H1 (cell line): ENCODE measurements at regions not wholly inside any gene's neighbourhood (a gene's known extent, or its start where the extent isn't known, plus 50 kb on each side); places are given as distances from the start of the nearest gene placed in this dataset.

Experiments used
- CTCF ChIA-PET: fragments of 300-600 bp; sonication (Branson Sonifier 250); formaldehyde crosslinking; loops from one replicate; lab custom pipeline; 2021; ENCODE audit not compliant: partially characterized antibody; lab: Charles Lee
- POLR2A ChIA-PET: fragments of 300-600 bp; sonication (Branson Sonifier 250); formaldehyde crosslinking; loops from one replicate; lab custom pipeline; 2021; ENCODE audit warnings: inconsistent platforms; ENCODE audit not compliant: partially characterized antibody; lab: Charles Lee
- DNase-seq, 2 experiments: peaks; one replicate each; pipeline versions ENCODE4 v3.0.0 to v3.0.0-alpha.2; 2010 to 2022; ENCODE audit warnings: low spot score in 2 of 2, low read depth in 1 of 2, mixed read lengths in 1 of 2
- FAIRE-seq: peaks from 2 replicates; lab custom pipeline; 2011; peaks lifted over from hg19 to GRCh38; lab: Jason Lieb, UNC
- H2AFZ ChIP-seq: 2 replicates; pipeline ENCODE4 v1.8.1; 2012; ENCODE audit warnings: low read length, inconsistent platforms
- H2AK5ac ChIP-seq: 2 replicates; pipeline ENCODE4 v1.6.1; 2013; ENCODE audit warnings: low read depth, low read length
- H2BK120ac ChIP-seq: replicated peaks from 2 replicates; pipeline ENCODE3; 2013; ENCODE audit warnings: low read depth, low read length, inconsistent platforms
- H2BK12ac ChIP-seq: 2 replicates; pipeline ENCODE4 v1.6.1; 2013; ENCODE audit warnings: low read depth, low read length
- H2BK15ac ChIP-seq: 2 replicates; pipeline ENCODE4 v1.6.1; 2013; ENCODE audit warnings: low read length
- H2BK20ac ChIP-seq: 2 replicates; pipeline ENCODE4 v1.6.1; 2013; ENCODE audit warnings: low read length
- H2BK5ac ChIP-seq: 2 replicates; pipeline ENCODE4 v1.6.1; 2013; ENCODE audit warnings: low read depth, low read length
- H3K14ac ChIP-seq: 2 replicates; pipeline ENCODE4 v1.6.1; 2013; ENCODE audit warnings: inconsistent platforms; ENCODE audit not compliant: insufficient read length
- H3K18ac ChIP-seq: 2 replicates; pipeline ENCODE4 v1.6.1; 2013; ENCODE audit warnings: low read length; ENCODE audit errors: extremely low read depth
- H3K23ac ChIP-seq: 2 replicates; pipeline ENCODE4 v1.6.1; 2013; ENCODE audit warnings: inconsistent platforms; ENCODE audit not compliant: insufficient read length
- H3K23me2 ChIP-seq: 2 replicates; pipeline ENCODE4 v1.6.1; 2013; ENCODE audit warnings: low read depth, low read length
- H3K27ac ChIP-seq: 2 replicates; pipeline ENCODE4 v1.6.1; 2011; ENCODE audit warnings: low read depth, low read length, inconsistent platforms
- H3K27me3 ChIP-seq, 4 experiments: replicated peaks in 1 of 4; 1 replicate in 1 of 4; 2 replicates in 3 of 4; pipeline versions ENCODE4 v1.6.1 to v1.8.1; 2011 to 2013; ENCODE audit warnings: low read length in 3 of 4, mild to moderate bottlenecking in 3 of 4, inconsistent platforms in 2 of 4, mixed read lengths in 2 of 4, moderate library complexity in 1 of 4; ENCODE audit not compliant: control insufficient read depth in 3 of 4, insufficient read depth in 3 of 4; ENCODE audit errors: extremely low read depth in 1 of 4
- H3K36me3 ChIP-seq, 4 experiments: 2 replicates each; pipeline versions ENCODE4 v1.6.1 to v1.8.1; 2011 to 2013; ENCODE audit warnings: mild to moderate bottlenecking in 4 of 4, low read length in 3 of 4, moderate library complexity in 2 of 4, control low read depth in 1 of 4, inconsistent platforms in 1 of 4; ENCODE audit not compliant: insufficient read depth in 4 of 4, control insufficient read depth in 2 of 4
- H3K4ac ChIP-seq: replicated peaks from 2 replicates; pipeline ENCODE3; 2013; ENCODE audit warnings: low read length, low read depth, mixed read lengths, inconsistent platforms; ENCODE audit not compliant: insufficient read length
- H3K4me1 ChIP-seq, 4 experiments: replicated peaks in 1 of 4; 1 replicate in 1 of 4; 2 replicates in 3 of 4; pipeline versions ENCODE4 v1.6.1 to v1.8.1; 2011 to 2013; ENCODE audit warnings: low read length in 3 of 4, inconsistent platforms in 2 of 4, mixed read lengths in 1 of 4; ENCODE audit not compliant: insufficient read depth in 4 of 4, control insufficient read depth in 3 of 4
- H3K4me2 ChIP-seq, 2 experiments: 2 replicates each; pipeline versions ENCODE4 v1.6.1 to v1.8.1; 2011 to 2013; ENCODE audit warnings: low read depth in 2 of 2, low read length in 2 of 2, control low read depth in 1 of 2, inconsistent platforms in 1 of 2, mild to moderate bottlenecking in 1 of 2; ENCODE audit not compliant: insufficient read depth in 1 of 2
- H3K4me3 ChIP-seq, 4 experiments: fragments of 200-600, 300-600 bp in 1 of 4; sonication (generic), shearing (Covaris generic), sonication (Bioruptor Twin) in 1 of 4; 2 replicates each; pipeline versions ENCODE4 v1.5.1 to v1.8.1; 2011 to 2016; ENCODE audit warnings: low read length in 4 of 4, low read depth in 3 of 4, control low read depth in 2 of 4, inconsistent platforms in 2 of 4, mild to moderate bottlenecking in 2 of 4, mixed read lengths in 1 of 4, moderate library complexity in 1 of 4; ENCODE audit not compliant: insufficient read depth in 2 of 4; ENCODE audit errors: extremely low read depth in 1 of 4
- H3K56ac ChIP-seq: replicated peaks from 2 replicates; pipeline ENCODE3; 2013; ENCODE audit warnings: low read depth, mild to moderate bottlenecking, mixed read lengths, low read length, inconsistent platforms; ENCODE audit not compliant: insufficient read length
- H3K79me1 ChIP-seq: 2 replicates; pipeline ENCODE4 v1.6.1; 2013; ENCODE audit warnings: low read depth, low read length, control low read depth
- H3K79me2 ChIP-seq, 2 experiments: 2 replicates each; pipeline versions ENCODE4 v1.6.1 to v1.8.1; 2012 to 2013; ENCODE audit warnings: low read length in 2 of 2, mild to moderate bottlenecking in 2 of 2, inconsistent platforms in 1 of 2; ENCODE audit not compliant: insufficient read depth in 2 of 2, control insufficient read depth in 1 of 2
- H3K9ac ChIP-seq, 4 experiments: replicated peaks in 1 of 4; 1 replicate in 1 of 4; 2 replicates in 3 of 4; pipeline versions ENCODE4 v1.6.1 to v1.8.1; 2011 to 2013; ENCODE audit warnings: low read depth in 3 of 4, low read length in 3 of 4, control low read depth in 2 of 4, mild to moderate bottlenecking in 2 of 4, moderate library complexity in 2 of 4, inconsistent platforms in 1 of 4; ENCODE audit errors: extremely low read depth in 1 of 4
- H3K9me3 ChIP-seq, 2 experiments: 2 replicates each; pipeline versions ENCODE4 v1.6.1 to v1.8.1; 2012 to 2013; ENCODE audit warnings: mild to moderate bottlenecking in 2 of 2, moderate library complexity in 2 of 2, control low read depth in 1 of 2, inconsistent platforms in 1 of 2, low read depth in 1 of 2, low read length in 1 of 2, mixed read lengths in 1 of 2; ENCODE audit not compliant: insufficient read depth in 2 of 2
- H4K20me1 ChIP-seq, 2 experiments: replicated peaks in 1 of 2; 2 replicates each; pipeline versions ENCODE3 to v1.8.1; 2011 to 2013; ENCODE audit warnings: inconsistent platforms in 2 of 2, low read length in 2 of 2, mild to moderate bottlenecking in 1 of 2; ENCODE audit not compliant: insufficient read depth in 2 of 2, control insufficient read depth in 1 of 2
- H4K5ac ChIP-seq: 2 replicates; pipeline ENCODE4 v1.6.1; 2013; ENCODE audit warnings: low read length, low read depth, mixed read lengths, inconsistent platforms; ENCODE audit not compliant: insufficient read length
- H4K8ac ChIP-seq: 2 replicates; pipeline ENCODE4 v1.8.0; 2013; ENCODE audit warnings: mild to moderate bottlenecking, moderate library complexity, low read length, inconsistent platforms; ENCODE audit not compliant: insufficient read depth; ENCODE audit errors: extremely low read depth
- H4K91ac ChIP-seq: replicated peaks from 2 replicates; pipeline ENCODE3; 2013; ENCODE audit warnings: low read length, mixed read lengths, inconsistent platforms; ENCODE audit not compliant: insufficient read length
- BACH1 ChIP-seq: IDR thresholded peaks from 2 replicates; pipeline ENCODE4 v1.6.1; 2012; ENCODE audit warnings: low read length, improper control_type of control experiment
- BCL11A ChIP-seq, 2 experiments: IDR thresholded peaks; one replicate each; pipeline ENCODE4 v1.6.1; 2011; ENCODE audit warnings: low read depth in 2 of 2, low read length in 2 of 2, mild to moderate bottlenecking in 2 of 2
- CBX5 ChIP-seq: fragments of 300-800, 300-1000 bp; sonication (generic); IDR thresholded peaks from 2 replicates; pipeline ENCODE4 v1.7.1; 2016; ENCODE audit warnings: antibody characterized with exemption, low read length, low read depth
- CREB1 ChIP-seq: IDR thresholded peaks from 2 replicates; pipeline ENCODE4 v1.6.1; 2012; ENCODE audit warnings: inconsistent platforms
- EGR1 ChIP-seq: IDR thresholded peaks from 2 replicates; pipeline ENCODE4 v1.6.1; 2011; ENCODE audit warnings: low read depth, low read length, borderline replicate concordance
- FOSL1 ChIP-seq: IDR thresholded peaks from 2 replicates; pipeline ENCODE4 v1.6.1; 2011; ENCODE audit warnings: mild to moderate bottlenecking, low read depth, low read length, moderate library complexity; ENCODE audit not compliant: insufficient read depth
- GTF2F1 ChIP-seq: IDR thresholded peaks from 2 replicates; pipeline ENCODE4 v1.6.1; 2012; ENCODE audit warnings: low read depth, low read length, improper control_type of control experiment, borderline replicate concordance
- JUN ChIP-seq: IDR thresholded peaks from 2 replicates; pipeline ENCODE4 v1.6.1; 2011; ENCODE audit warnings: low read depth, mild to moderate bottlenecking, improper control_type of control experiment, low read length
- JUND ChIP-seq: IDR thresholded peaks from 2 replicates; pipeline ENCODE4 v1.6.1; 2011; ENCODE audit warnings: mild to moderate bottlenecking, improper control_type of control experiment, low read length
- NRF1 ChIP-seq: IDR thresholded peaks from 2 replicates; pipeline ENCODE4 v1.6.1; 2011; ENCODE audit warnings: mild to moderate bottlenecking, low read depth, low read length, improper control_type of control experiment
- POLR2A ChIP-seq, 2 experiments: IDR thresholded peaks; 1 replicate in 1 of 2; 2 replicates in 1 of 2; pipeline ENCODE4 v1.6.1; 2011; ENCODE audit warnings: low read depth in 2 of 2, low read length in 2 of 2, mild to moderate bottlenecking in 2 of 2; ENCODE audit errors: control extremely low read depth in 1 of 2
- POLR2AphosphoS5 ChIP-seq: IDR thresholded peaks from 2 replicates; pipeline ENCODE4 v1.6.1; 2011; ENCODE audit warnings: low read depth, low read length
- POU5F1 ChIP-seq: IDR thresholded peaks from 2 replicates; pipeline ENCODE4 v1.6.1; 2011; ENCODE audit warnings: low read depth, mild to moderate bottlenecking, low read length, moderate library complexity
- SIRT6 ChIP-seq: IDR thresholded peaks from one replicate; pipeline ENCODE4 v1.7.1; 2012; ENCODE audit warnings: low read length, inconsistent platforms
- TAF1 ChIP-seq: IDR thresholded peaks from 2 replicates; pipeline ENCODE4 v1.6.1; 2011; ENCODE audit warnings: mild to moderate bottlenecking, low read depth, low read length
- YY1 ChIP-seq: IDR thresholded peaks from 2 replicates; pipeline ENCODE4 v1.6.1; 2011; ENCODE audit warnings: low read depth, mild to moderate bottlenecking, low read length
- WGBS, 2 experiments: shearing (Covaris generic) in 1 of 2; methylation state at CpG; one replicate each; pipeline versions ENCODE4 v1.1.6 to v1.1.7; 2013 to 2015; ENCODE audit warnings: low lambda C conversion rate in 2 of 2, mixed read lengths in 2 of 2, inconsistent platforms in 1 of 2, low coverage in 1 of 2, missing lambda C conversion rate in 1 of 2; ENCODE audit not compliant: insufficient replicate concordance in 2 of 2, insufficient coverage in 1 of 2, insufficient read length in 1 of 2; ENCODE audit errors: extremely low coverage in 1 of 2, missing lambda C conversion rate in 1 of 2; 5-methylcytosine and 5-hydroxymethylcytosine counted together

- ChIA-PET POLR2A (no interaction called here), CTCF (interaction anchor here (0.6 to 1.0 kb wide), 2 partner anchors 34 to 65 kb away, joined by 3 read pairs; no protein-coding TSS in a partner anchor)
- H3K9ac ChIP-seq: no peak overlapping the region
- H3K56ac ChIP-seq: no peak overlapping the region
- no peak overlapping the region for H2BK15ac ChIP-seq
- no peak overlapping the region for H3K4me2 ChIP-seq
- H3K14ac ChIP-seq: no peak overlapping the region
- no peak overlapping the region for H2BK5ac ChIP-seq
- H3K79me2 ChIP-seq: no peaks in the 10 kb centered on the region
- no peak overlapping the region for H3K4ac ChIP-seq
- WGBS, 2 experiments: 97% methylated on average over 2 of the region's 2 CpGs; no CpG with 5 or more reads in 1 of the 2 experiments
- no peak overlapping the region for H3K18ac ChIP-seq
- no peak overlapping the region for H3K4me3 ChIP-seq
- H4K5ac ChIP-seq: no peak overlapping the region
- H3K36me3 ChIP-seq: no peaks in the 10 kb centered on the region
- no peak overlapping the region for H2AK5ac ChIP-seq
- H3K9me3 ChIP-seq: peaks cover 0 to 4% of the 10 kb centered on the region in 2 experiments; a peak in 1 of 4 replicates
- H3K23ac ChIP-seq: no peak overlapping the region
- no peak overlapping the region for H2BK120ac ChIP-seq
- FAIRE-seq: no peak
- no peak overlapping the region for H4K91ac ChIP-seq
- H3K23me2 ChIP-seq: no peaks in the 10 kb centered on the region; the same call in 1 of the 2 replicates
- no peak overlapping the region for H2BK20ac ChIP-seq
- H3K4me1 ChIP-seq: peaks cover 0 to 3% (median 1%) of the 10 kb centered on the region in 4 experiments; a peak in 3 of 7 replicates
- H3K79me1 ChIP-seq: no peaks in the 10 kb centered on the region
- no peak overlapping the region for H3K27ac ChIP-seq
- no peak for DNase-seq
- H4K20me1 ChIP-seq: no peaks in the 10 kb centered on the region
- no peak overlapping the region for H2AFZ ChIP-seq
- H3K27me3 ChIP-seq: no peaks in the 10 kb centered on the region; a peak in 1 of 7 replicates
- no peak overlapping the region for H4K8ac ChIP-seq
- no peak overlapping the region for H2BK12ac ChIP-seq
- TF ChIP-seq NRF1 (no peak), TAF1 (no peak), YY1 (no peak), CREB1 (no peak), SIRT6 (no peak), JUND (no peak), POLR2AphosphoS5 (no peak), POU5F1 (no peak), BCL11A (IDR thresholded peaks at IDR 0.05; ENCODE audit: low read depth in 2 of 2, low read length in 2 of 2) (no peak), CBX5 (no peak), GTF2F1 (no peak), BACH1 (no peak), EGR1 (no peak), POLR2A (IDR thresholded peaks at IDR 0.05; ENCODE audit: control extremely low read depth in 1 of 2, low read depth in 2 of 2, low read length in 2 of 2) (no peak), FOSL1 (no peak), JUN (no peak)
Observed at GRCh38 chr14:89695846-89696245, 258.7 kb downstream of the EFCAB11 start.
